ENCODE measurements at regions not wholly inside any gene's neighbourhood (a gene's known extent, or its start where the extent isn't known, plus 50 kb on each side); places are given as distances from the start of the nearest gene placed in this dataset.

GRCh38 chr1:29966526-29967045, 730.3 kb downstream of the PTPRU start:
- WGBS, result 73% methylated on average over 2 of the region's 2 CpGs
- no peak for DNase-seq (ENCODE audit: low read depth in 6 of 9, low spot score in 9 of 9)

GRCh38 chr1:29964718-29965533, 728.6 kb downstream of the PTPRU start:
- Histone ChIP-seq H3K4me3 (ENCODE audit: low read length in 2 of 2) (no peak overlapping the region), H3K4me1 (ENCODE audit: control insufficient read depth in 2 of 2, insufficient read depth in 2 of 2, low read length in 2 of 2) (no peaks in the 10 kb centered on the region), H3K36me3 (ENCODE audit: control insufficient read depth in 2 of 2, insufficient read depth in 2 of 2, low read length in 1 of 2) (no peaks in the 10 kb centered on the region), H3K27me3 (ENCODE audit: control insufficient read depth in 2 of 2, insufficient read depth in 1 of 2, low read length in 1 of 2) (no peaks in the 10 kb centered on the region), H3K27ac (ENCODE audit: low read depth in 1 of 2, low read length in 1 of 2) (no peak overlapping the region), H3K9me3 (ENCODE audit: control insufficient read depth in 2 of 2, insufficient read depth in 1 of 2, low read length in 1 of 2) (no peaks in the 10 kb centered on the region)
- DNase-seq (ENCODE audit: low read depth in 6 of 9, low spot score in 9 of 9), result no peak
- 87% methylated on average over 18 of the region's 18 CpGs for WGBS

More at GRCh38 chr1:29966526-29967045, 730.3 kb downstream of the PTPRU start:
- Histone ChIP-seq H3K4me1 (ENCODE audit: control insufficient read depth in 2 of 2, insufficient read depth in 2 of 2, low read length in 2 of 2) (no peaks in the 10 kb centered on the region), H3K27ac (ENCODE audit: low read depth in 1 of 2, low read length in 1 of 2) (no peak overlapping the region), H3K4me3 (ENCODE audit: low read length in 2 of 2) (no peak overlapping the region), H3K27me3 (ENCODE audit: control insufficient read depth in 2 of 2, insufficient read depth in 1 of 2, low read length in 1 of 2) (no peaks in the 10 kb centered on the region), H3K36me3 (ENCODE audit: control insufficient read depth in 2 of 2, insufficient read depth in 2 of 2, low read length in 1 of 2) (no peaks in the 10 kb centered on the region), H3K9me3 (ENCODE audit: control insufficient read depth in 2 of 2, insufficient read depth in 1 of 2, low read length in 1 of 2) (no peaks in the 10 kb centered on the region)

DNA sequence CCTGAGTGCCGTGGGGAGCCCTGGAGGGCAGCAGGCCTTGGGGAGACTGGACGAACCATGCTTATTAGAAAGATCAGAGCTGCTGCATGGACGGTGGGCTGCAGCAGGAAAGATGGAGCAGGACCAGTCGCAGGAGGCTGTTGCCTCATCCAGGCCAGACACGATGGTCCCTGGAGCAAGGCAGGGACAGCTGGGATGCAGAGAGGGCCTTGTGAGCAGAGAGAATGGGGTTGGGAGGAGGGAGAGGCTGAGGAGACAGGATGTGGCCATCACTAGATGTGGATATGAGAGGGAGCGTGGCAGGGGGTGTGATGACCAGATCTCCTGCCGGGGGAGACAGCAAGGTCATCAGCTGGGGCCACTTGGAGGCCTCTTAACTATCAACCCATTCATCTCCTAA, 727.6 kb downstream of the PTPRU start:
- Histone ChIP-seq H3K4me1 (ENCODE audit: control insufficient read depth in 2 of 2, insufficient read depth in 2 of 2, low read length in 2 of 2) (no peaks in the 10 kb centered on the region), H3K27ac (ENCODE audit: low read depth in 1 of 2, low read length in 1 of 2) (no peak overlapping the region), H3K27me3 (ENCODE audit: control insufficient read depth in 2 of 2, insufficient read depth in 1 of 2, low read length in 1 of 2) (no peaks in the 10 kb centered on the region), H3K9me3 (ENCODE audit: control insufficient read depth in 2 of 2, insufficient read depth in 1 of 2, low read length in 1 of 2) (no peaks in the 10 kb centered on the region), H3K4me3 (ENCODE audit: low read length in 2 of 2) (no peak overlapping the region), H3K36me3 (ENCODE audit: control insufficient read depth in 2 of 2, insufficient read depth in 2 of 2, low read length in 1 of 2) (no peaks in the 10 kb centered on the region)
- WGBS, result 88% methylated on average over 7 of the region's 7 CpGs
- DNase-seq (ENCODE audit: low read depth in 6 of 9, low spot score in 9 of 9), result no peak

GRCh38 chr1:29962831-29963247, 726.5 kb downstream of the PTPRU start:
- no peak for DNase-seq (ENCODE audit: low read depth in 6 of 9, low spot score in 9 of 9)
- H3K27ac ChIP-seq (ENCODE audit: low read depth in 1 of 2, low read length in 1 of 2), result no peak overlapping the region
- no peak overlapping the region for H3K4me3 ChIP-seq (ENCODE audit: low read length in 2 of 2)
- no peaks in the 10 kb centered on the region for H3K36me3 ChIP-seq (ENCODE audit: control insufficient read depth in 2 of 2, insufficient read depth in 2 of 2, low read length in 1 of 2)
- no peaks in the 10 kb centered on the region for H3K9me3 ChIP-seq (ENCODE audit: control insufficient read depth in 2 of 2, insufficient read depth in 1 of 2, low read length in 1 of 2)
- H3K4me1 ChIP-seq (ENCODE audit: control insufficient read depth in 2 of 2, insufficient read depth in 2 of 2, low read length in 2 of 2), result no peaks in the 10 kb centered on the region
- no peaks in the 10 kb centered on the region for H3K27me3 ChIP-seq (ENCODE audit: control insufficient read depth in 2 of 2, insufficient read depth in 1 of 2, low read length in 1 of 2)
- WGBS, result 75% methylated on average over 3 of the region's 3 CpGs

DNA sequence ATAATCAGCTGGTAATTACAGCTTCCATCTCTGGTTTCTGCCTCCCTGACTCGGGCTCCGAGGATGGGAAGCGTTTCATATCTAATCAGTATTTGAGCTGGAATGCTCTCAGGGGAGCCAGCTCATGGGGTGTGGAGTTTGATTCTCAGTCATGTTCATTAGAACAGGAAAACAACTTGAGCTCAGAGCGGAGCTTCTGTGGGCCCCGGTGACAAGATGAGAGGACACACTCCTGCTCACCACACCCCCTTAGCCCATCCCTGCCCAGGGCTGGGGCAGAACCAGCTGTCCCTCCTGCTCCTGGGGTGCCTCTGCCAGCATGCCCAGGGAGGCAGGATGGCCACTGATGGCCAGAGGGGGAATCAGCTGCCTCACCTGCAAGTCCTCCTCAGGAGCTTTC, 726.0 kb downstream of the PTPRU start:
- H3K4me1 ChIP-seq (ENCODE audit: control insufficient read depth in 2 of 2, insufficient read depth in 2 of 2, low read length in 2 of 2), result no peaks in the 10 kb centered on the region
- H3K4me3 ChIP-seq (ENCODE audit: low read length in 2 of 2), result no peak overlapping the region
- H3K36me3 ChIP-seq (ENCODE audit: control insufficient read depth in 2 of 2, insufficient read depth in 2 of 2, low read length in 1 of 2), result no peaks in the 10 kb centered on the region
- no peaks in the 10 kb centered on the region for H3K27me3 ChIP-seq (ENCODE audit: control insufficient read depth in 2 of 2, insufficient read depth in 1 of 2, low read length in 1 of 2)
- H3K27ac ChIP-seq (ENCODE audit: low read depth in 1 of 2, low read length in 1 of 2), result no peak overlapping the region
- H3K9me3 ChIP-seq (ENCODE audit: control insufficient read depth in 2 of 2, insufficient read depth in 1 of 2, low read length in 1 of 2), result no peaks in the 10 kb centered on the region
- no peak for DNase-seq (ENCODE audit: low read depth in 6 of 9, low spot score in 9 of 9)
- 83% methylated on average over 5 of the region's 5 CpGs for WGBS

DNA sequence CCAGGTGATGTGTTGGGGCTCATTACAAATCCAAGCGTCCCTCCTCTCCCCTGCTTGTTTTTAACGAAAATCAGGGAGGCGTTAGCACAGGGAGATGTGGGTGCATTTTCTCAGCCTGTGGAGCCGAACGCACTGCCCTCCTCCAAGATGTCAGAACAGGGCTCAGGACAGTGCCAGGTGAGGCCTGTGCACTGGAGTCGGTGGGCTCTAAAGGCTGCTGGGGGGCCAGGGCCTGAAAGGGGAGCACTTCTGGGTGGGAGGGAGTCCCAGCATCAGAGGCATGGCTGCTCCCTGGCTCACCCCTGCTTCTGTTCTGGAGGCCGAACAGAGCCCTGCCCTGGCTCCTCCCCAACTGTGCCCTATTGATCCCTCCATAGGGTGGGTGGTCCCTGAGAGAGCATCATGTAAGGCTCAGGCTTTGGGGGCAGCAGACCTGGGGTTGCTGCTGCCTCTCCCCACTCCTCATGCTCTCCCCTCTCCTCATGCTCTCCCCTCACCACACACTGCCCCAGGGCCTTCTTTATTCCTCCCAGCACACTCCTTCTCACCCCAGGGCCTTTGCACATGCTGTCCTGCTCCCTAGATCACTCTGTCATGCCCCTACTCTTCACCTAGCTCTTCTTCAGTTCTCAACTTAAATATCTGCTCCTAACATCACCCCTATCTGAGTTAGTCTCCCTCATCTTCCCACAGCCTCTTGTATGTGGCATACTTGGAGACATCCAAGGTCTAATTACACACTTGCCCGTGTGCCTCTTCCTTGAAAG, 725.2 kb downstream of the PTPRU start:
- Histone ChIP-seq H3K9me3 (ENCODE audit: control insufficient read depth in 2 of 2, insufficient read depth in 1 of 2, low read length in 1 of 2) (no peaks in the 10 kb centered on the region), H3K27ac (ENCODE audit: low read depth in 1 of 2, low read length in 1 of 2) (no peak overlapping the region), H3K4me3 (ENCODE audit: low read length in 2 of 2) (no peak overlapping the region), H3K36me3 (ENCODE audit: control insufficient read depth in 2 of 2, insufficient read depth in 2 of 2, low read length in 1 of 2) (no peaks in the 10 kb centered on the region), H3K27me3 (ENCODE audit: control insufficient read depth in 2 of 2, insufficient read depth in 1 of 2, low read length in 1 of 2) (no peaks in the 10 kb centered on the region), H3K4me1 (ENCODE audit: control insufficient read depth in 2 of 2, insufficient read depth in 2 of 2, low read length in 2 of 2) (no peaks in the 10 kb centered on the region)
- 87% methylated on average over 8 of the region's 8 CpGs for WGBS
- no peak for DNase-seq (ENCODE audit: low read depth in 6 of 9, low spot score in 9 of 9)

- 66% methylated on average over 10 of the region's 10 CpGs for WGBS
- Histone ChIP-seq H3K27me3 (ENCODE audit: control insufficient read depth in 2 of 2, insufficient read depth in 1 of 2, low read length in 1 of 2) (no peaks in the 10 kb centered on the region), H3K4me3 (ENCODE audit: low read length in 2 of 2) (no peak overlapping the region), H3K9me3 (ENCODE audit: control insufficient read depth in 2 of 2, insufficient read depth in 1 of 2, low read length in 1 of 2) (no peaks in the 10 kb centered on the region), H3K36me3 (ENCODE audit: control insufficient read depth in 2 of 2, insufficient read depth in 2 of 2, low read length in 1 of 2) (no peaks in the 10 kb centered on the region), H3K4me1 (ENCODE audit: control insufficient read depth in 2 of 2, insufficient read depth in 2 of 2, low read length in 2 of 2) (no peaks in the 10 kb centered on the region), H3K27ac (ENCODE audit: low read depth in 1 of 2, low read length in 1 of 2) (no peak overlapping the region)
- no peak for DNase-seq (ENCODE audit: low read depth in 6 of 9, low spot score in 9 of 9)
These were observed 724.6 kb downstream of the PTPRU start for GRCh38 chr1:29960876-29961275.

GRCh38 chr1:29960156-29960755, 723.9 kb downstream of the PTPRU start:
- no peaks in the 10 kb centered on the region for H3K27me3 ChIP-seq (ENCODE audit: control insufficient read depth in 2 of 2, insufficient read depth in 1 of 2, low read length in 1 of 2)
- H3K36me3 ChIP-seq (ENCODE audit: control insufficient read depth in 2 of 2, insufficient read depth in 2 of 2, low read length in 1 of 2), result no peaks in the 10 kb centered on the region
- WGBS, result 74% methylated on average over 10 of the region's 10 CpGs
- no peaks in the 10 kb centered on the region for H3K4me1 ChIP-seq (ENCODE audit: control insufficient read depth in 2 of 2, insufficient read depth in 2 of 2, low read length in 2 of 2)
- no peak overlapping the region for H3K27ac ChIP-seq (ENCODE audit: low read depth in 1 of 2, low read length in 1 of 2)
- H3K4me3 ChIP-seq (ENCODE audit: low read length in 2 of 2), result no peak overlapping the region
- DNase-seq (ENCODE audit: low read depth in 6 of 9, low spot score in 9 of 9), result no peak
- no peaks in the 10 kb centered on the region for H3K9me3 ChIP-seq (ENCODE audit: control insufficient read depth in 2 of 2, insufficient read depth in 1 of 2, low read length in 1 of 2)

DNA sequence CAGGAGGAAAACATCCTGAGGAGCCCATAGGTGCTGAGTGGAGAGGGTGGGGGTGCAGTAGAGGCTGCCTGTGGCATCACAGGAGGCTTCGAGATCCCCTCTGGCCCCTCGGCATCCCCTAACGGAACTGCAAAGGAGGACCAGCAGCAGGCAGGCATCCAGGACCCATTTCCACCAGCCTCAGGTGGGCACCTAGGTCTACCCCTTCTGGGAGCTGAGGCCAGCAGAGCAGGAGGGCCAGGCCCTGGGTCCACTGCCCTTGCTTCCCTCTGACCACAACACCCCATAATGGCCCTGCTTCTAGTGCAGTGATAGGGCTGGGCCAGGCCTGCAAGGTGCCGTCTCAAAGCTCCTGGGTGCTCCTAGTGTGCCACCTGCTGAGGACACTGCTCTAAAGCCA, 723.0 kb downstream of the PTPRU start:
- H3K27ac ChIP-seq (ENCODE audit: low read depth in 1 of 2, low read length in 1 of 2), result no peak overlapping the region
- 95% methylated on average over 4 of the region's 4 CpGs for WGBS
- no peak for DNase-seq (ENCODE audit: low read depth in 6 of 9, low spot score in 9 of 9)
- no peaks in the 10 kb centered on the region for H3K27me3 ChIP-seq (ENCODE audit: control insufficient read depth in 2 of 2, insufficient read depth in 1 of 2, low read length in 1 of 2)
- no peak overlapping the region for H3K4me3 ChIP-seq (ENCODE audit: low read length in 2 of 2)
- H3K9me3 ChIP-seq (ENCODE audit: control insufficient read depth in 2 of 2, insufficient read depth in 1 of 2, low read length in 1 of 2), result no peaks in the 10 kb centered on the region
- no peaks in the 10 kb centered on the region for H3K4me1 ChIP-seq (ENCODE audit: control insufficient read depth in 2 of 2, insufficient read depth in 2 of 2, low read length in 2 of 2)
- no peaks in the 10 kb centered on the region for H3K36me3 ChIP-seq (ENCODE audit: control insufficient read depth in 2 of 2, insufficient read depth in 2 of 2, low read length in 1 of 2)
